OCI-LY1 (cell line): ENCODE measurements at regions not wholly inside any gene's neighbourhood (a gene's known extent, or its start where the extent isn't known, plus 50 kb on each side); places are given as distances from the start of the nearest gene placed in this dataset.
"Not testable (repeated sequence)": the region's sequence is repeated elsewhere in the genome, so short reads cannot be mapped to it uniquely, and the experiment has no call there.

Experiments
- CTCF ChIP-seq: fragments of 200-600 bp; sonication (generic), shearing (Covaris generic); IDR thresholded peaks from 2 replicates; pipeline ENCODE4 v1.5.1; 2017; ENCODE audit warnings: mild to moderate bottlenecking, antibody characterized with exemption, low read length, moderate library complexity, mixed read lengths
- EZH2 ChIP-seq: fragments of 200-600 bp; sonication (generic), shearing (Covaris generic); IDR thresholded peaks from 2 replicates; pipeline ENCODE4 v1.8.0; 2017; ENCODE audit warnings: borderline replicate concordance, mixed run types, mild to moderate bottlenecking, antibody characterized with exemption, low read length, moderate library complexity, mixed read lengths

- TF ChIP-seq CTCF, EZH2: not testable (repeated sequence)
Measured at GRCh38 chr21:6466707-6467106, 4054.7 kb upstream of the TPTE start.
